HepG2 (cell line): ENCODE measurements at regions not wholly inside any gene's neighbourhood (a gene's known extent, or its start where the extent isn't known, plus 50 kb on each side); places are given as distances from the start of the nearest gene placed in this dataset.

ENCODE experiments used
- ATAC-seq: fragments of 200-7000 bp; cut with Tn5 transposase; 3 replicates; pipeline ENCODE4 v1.9.1; 2020; ENCODE audit warnings: mild to moderate bottlenecking, moderate library complexity
- BruUV-seq: library from RNA; stranded (reverse); fragments of 400-500 nt; replicated peaks from 2 replicates; lab custom pipeline; 2021; lab: Mats Ljungman, UMichigan
- CTCF ChIA-PET: fragments of 300-600 bp; formaldehyde crosslinking; extraction: SDS; loops from one replicate; lab custom pipeline; 2021; ENCODE audit warnings: low total read pairs, inconsistent platforms, low intra/inter-chr PET ratio; lab: Yijun Ruan, JAX
- POLR2A ChIA-PET: fragments of 350-600 bp; sonication (Branson Sonifier 250); formaldehyde crosslinking; loops from one replicate; lab custom pipeline; 2020; ENCODE audit warnings: antibody characterized with exemption, inconsistent platforms; lab: Yijun Ruan, JAX
- DNase-seq: peaks from one replicate; pipeline ENCODE4 v3.0.0-alpha.2; 2015; ENCODE audit warnings: low spot score
- FAIRE-seq: peaks from 3 replicates; lab custom pipeline; 2011; peaks lifted over from hg19 to GRCh38; lab: Jason Lieb, UNC
- H2AFZ ChIP-seq: one replicate; pipeline ENCODE4 v1.6.1; 2011; ENCODE audit warnings: low read length, inconsistent platforms
- H3K27ac ChIP-seq: fragments of 300-600 bp; 3 replicates; pipeline ENCODE4 v1.8.0; 2011; ENCODE audit warnings: mixed run types, mild to moderate bottlenecking, mixed read lengths, low read length, inconsistent platforms; ENCODE audit not compliant: insufficient read depth; ENCODE audit errors: extremely low read length
- H3K27me3 ChIP-seq, 2 experiments: fragments of 200-600 bp in 1 of 2; 2 replicates in 1 of 2; 3 replicates in 1 of 2; pipeline versions ENCODE4 v1.6.0 to v1.8.0; 2011; ENCODE audit warnings: low read length in 2 of 2, mild to moderate bottlenecking in 2 of 2, moderate library complexity in 2 of 2, inconsistent platforms in 1 of 2; ENCODE audit not compliant: insufficient read depth in 2 of 2, control insufficient read depth in 1 of 2
- H3K36me3 ChIP-seq, 2 experiments: fragments of 200-600 bp in 1 of 2; replicated peaks in 1 of 2; 2 replicates in 1 of 2; 3 replicates in 1 of 2; pipeline versions ENCODE4 v1.5.1 to v1.8.0; 2011; ENCODE audit warnings: low read length in 2 of 2, inconsistent platforms in 1 of 2; ENCODE audit not compliant: insufficient read depth in 2 of 2, control insufficient read depth in 1 of 2
- H3K4me1 ChIP-seq: 2 replicates; pipeline ENCODE4 v1.5.1; 2012; ENCODE audit warnings: low read length, inconsistent platforms; ENCODE audit not compliant: insufficient read depth
- H3K4me2 ChIP-seq: 2 replicates; pipeline ENCODE4 v1.6.0; 2011; ENCODE audit warnings: low read depth, low read length, inconsistent platforms
- H3K4me3 ChIP-seq, 3 experiments: fragments of 200-600 bp in 1 of 3; sonication (generic), shearing (Covaris generic) in 1 of 3; replicated peaks in 1 of 3; 2 replicates each; pipeline ENCODE4 v1.5.1; 2011 to 2016; ENCODE audit warnings: low read length in 3 of 3, inconsistent platforms in 2 of 3, low read depth in 2 of 3, mild to moderate bottlenecking in 2 of 3, control low read depth in 1 of 3, mixed read lengths in 1 of 3; ENCODE audit not compliant: insufficient read depth in 1 of 3
- H3K79me2 ChIP-seq: one replicate; pipeline ENCODE4 v1.6.1; 2011; ENCODE audit warnings: low read length, inconsistent platforms; ENCODE audit not compliant: insufficient read depth
- H3K9ac ChIP-seq: 2 replicates; pipeline ENCODE4 v1.6.0; 2011; ENCODE audit warnings: mild to moderate bottlenecking, low read depth, low read length, inconsistent platforms; ENCODE audit not compliant: insufficient read depth
- H3K9me3 ChIP-seq: 2 replicates; pipeline ENCODE4 v1.5.1; 2012; ENCODE audit warnings: mild to moderate bottlenecking, low read length
- H4K20me1 ChIP-seq: 2 replicates; pipeline ENCODE4 v1.6.0; 2011; ENCODE audit warnings: inconsistent platforms, mild to moderate bottlenecking, low read length, moderate library complexity; ENCODE audit not compliant: insufficient read depth
- ADNP ChIP-seq: sonication (generic); formaldehyde crosslinking; IDR thresholded peaks from 2 replicates; pipeline ENCODE4 v1.4.0; 2020; ENCODE audit warnings: missing genetic modification reagents
- IKZF4 ChIP-seq: sonication (generic); formaldehyde crosslinking; IDR thresholded peaks from 2 replicates; pipeline ENCODE4 v1.5.1; 2020; ENCODE audit warnings: borderline replicate concordance, mild to moderate bottlenecking, low read depth, missing genetic modification reagents; ENCODE audit errors: not compliant biosample characterization
- WGBS: methylation state at CpG from one replicate; pipeline ENCODE4 v1.1.6; 2017; ENCODE audit warnings: low lambda C conversion rate; 5-methylcytosine and 5-hydroxymethylcytosine counted together
- in situ Hi-C: cut with HindIII; loops from 2 replicates; pipeline ENCODE4 v1.10.0; 2017; ENCODE audit warnings: low pct_unique_long_range_greater_than_20kb; ENCODE audit not compliant: extremely low pct_ligation_motif_present
- intact Hi-C: fragments of 100-400 bp; cut with micrococcal nuclease; formaldehyde crosslinking; loops from one replicate; pipeline ENCODE4 v1.10.0; 2022; ENCODE audit not compliant: unreplicated experiment
- small RNA-seq, 3 experiments: library from RNA; depleted of rRNA; stranded (forward); fragments of <200 nt; gene quantifications; one replicate each; pipeline ENCODE3, GENCODE V24; 2012; ENCODE audit warnings: low read depth in 2 of 3, low replicate concordance in 1 of 3; ENCODE audit not compliant: insufficient read length in 3 of 3, insufficient read depth in 2 of 3

- no peak overlapping the region for H3K27ac ChIP-seq
- CTCF ChIA-PET = no interaction called here
- H3K27me3 ChIP-seq = peaks cover 0 to 3% of the 10 kb centered on the region in 2 experiments; a peak in 2 of 5 replicates
- no peak overlapping the region for H3K9ac ChIP-seq
- in situ Hi-C loops (no loop called here), intact Hi-C loops (no loop called here)
- no peaks in the 10 kb centered on the region for H4K20me1 ChIP-seq
- TF ChIP-seq ADNP (CRISPR knock-in tag) = no peak
- no peak for TF ChIP-seq IKZF4 (CRISPR knock-in tag)
- WGBS = 7% methylated on average over 8 of the region's 8 CpGs
- H3K9me3 ChIP-seq = no peaks in the 10 kb centered on the region
- H3K79me2 ChIP-seq = no peaks in the 10 kb centered on the region
- no peak for FAIRE-seq
- H3K4me3 ChIP-seq = no peak overlapping the region
- DNase-seq = no peak
- no peak overlapping the region for H2AFZ ChIP-seq
- no peak overlapping the region for H3K4me2 ChIP-seq
- BruUV-seq = no TSS peak
- POLR2A ChIA-PET = no interaction called here
- no peaks in the 10 kb centered on the region for H3K36me3 ChIP-seq
- ATAC-seq = no peak
- H3K4me1 ChIP-seq = no peaks in the 10 kb centered on the region
These were observed 49.6 kb upstream of the KIF2A start for GRCh38 chr5:62256161-62257019.

Small RNA genes lying in the stretch of these regions (small RNA-seq; reads per million reads assigned to genes)
- gene RN7SKP157 = 0 reads per million in 3 experiments
- 0 reads per million in 3 experiments for gene RNU6-913P
